GOT3 (cell line): ENCODE measurements at regions not wholly inside any gene's neighbourhood (a gene's known extent, or its start where the extent isn't known, plus 50 kb on each side); places are given as distances from the start of the nearest gene placed in this dataset.

Experiments
- DNase-seq: peaks from one replicate; lab custom pipeline; 2025; ENCODE audit warnings: mixed read lengths; lab: John Stamatoyannopoulos, UW

GRCh38 chr5:54610197-54610944, 92.8 kb downstream of the SNX18 start:
- DNase-seq, result no peak

GRCh38 chr5:54608423-54609085, 91.0 kb downstream of the SNX18 start:
- no peak for DNase-seq

- DNase-seq, result no peak
These were observed 89.4 kb downstream of the SNX18 start for GRCh38 chr5:54607006-54607405.

GRCh38 chr5:54603372-54603771, 85.8 kb downstream of the SNX18 start:
- DNase-seq, result no peak

GRCh38 chr5:54602475-54602874, 84.9 kb downstream of the SNX18 start:
- DNase-seq, result no peak

GRCh38 chr5:54601411-54602230, 84.1 kb downstream of the SNX18 start:
- no peak for DNase-seq
